HAP-1 (cell line): ENCODE measurements at regions not wholly inside any gene's neighbourhood (a gene's known extent, or its start where the extent isn't known, plus 50 kb on each side); places are given as distances from the start of the nearest gene placed in this dataset.

Experiments used
- DNase-seq, 2 experiments: peaks; one replicate each; pipeline ENCODE4 v3.0.0-alpha.2; 2016 to 2020; ENCODE audit warnings: low spot score in 2 of 2
- H3K27me3 ChIP-seq: fragments of 250-450 bp; sonication (Bioruptor Pico); 2 replicates; pipeline ENCODE4 v1.5.1; 2020; ENCODE audit warnings: low read depth, mild to moderate bottlenecking, moderate library complexity
- H3K36me3 ChIP-seq: fragments of 250-450 bp; sonication (Bioruptor Pico); replicated peaks from 2 replicates; pipeline ENCODE4 v1.5.1; 2020; ENCODE audit warnings: mild to moderate bottlenecking
- H3K4me1 ChIP-seq: fragments of 250-450 bp; sonication (Bioruptor Pico); 2 replicates; pipeline ENCODE4 v1.5.1; 2020; ENCODE audit warnings: mild to moderate bottlenecking
- H3K4me3 ChIP-seq: fragments of 250-450 bp; sonication (Bioruptor Pico); 2 replicates; pipeline ENCODE4 v1.5.1; 2020; ENCODE audit warnings: mild to moderate bottlenecking, moderate library complexity
- H3K9me3 ChIP-seq: fragments of 250-450 bp; sonication (Bioruptor Pico); 2 replicates; pipeline ENCODE4 v1.5.1; 2020; ENCODE audit warnings: mild to moderate bottlenecking, moderate library complexity
- in situ Hi-C: fragments of 300-500 bp; cut with MboI; formaldehyde crosslinking; loops from 3 replicates; pipeline ENCODE4 v1.14.3; 2020; ENCODE audit warnings: low sequenced_read_pairs, inconsistent platforms, mixed read lengths

GRCh38 chr9:81146241-81146640 lies 543.1 kb downstream of the TLE1 start:
- Histone ChIP-seq H3K9me3 (no peaks in the 10 kb centered on the region), H3K4me1 (no peaks in the 10 kb centered on the region), H3K4me3 (no peak overlapping the region), H3K27me3 (no peaks in the 10 kb centered on the region), H3K36me3 (no peaks in the 10 kb centered on the region)
- DNase-seq = no peak
- in situ Hi-C loops = no loop called here

GRCh38 chr9:81145331-81145963 lies 543.9 kb downstream of the TLE1 start:
- H3K4me1 ChIP-seq = no peaks in the 10 kb centered on the region
- no peaks in the 10 kb centered on the region for H3K36me3 ChIP-seq
- H3K9me3 ChIP-seq = no peaks in the 10 kb centered on the region
- H3K27me3 ChIP-seq = no peaks in the 10 kb centered on the region
- no peak overlapping the region for H3K4me3 ChIP-seq
- in situ Hi-C loops = no loop called here
- no peak for DNase-seq

GRCh38 chr9:81141961-81142360 lies 547.4 kb downstream of the TLE1 start:
- no peaks in the 10 kb centered on the region for H3K4me1 ChIP-seq
- H3K4me3 ChIP-seq = no peak overlapping the region
- H3K9me3 ChIP-seq = no peaks in the 10 kb centered on the region
- in situ Hi-C loops = no loop called here
- DNase-seq = no peak
- H3K27me3 ChIP-seq = no peaks in the 10 kb centered on the region
- no peaks in the 10 kb centered on the region for H3K36me3 ChIP-seq

- Histone ChIP-seq H3K4me1 (no peaks in the 10 kb centered on the region), H3K4me3 (no peak overlapping the region), H3K27me3 (no peaks in the 10 kb centered on the region), H3K9me3 (no peaks in the 10 kb centered on the region), H3K36me3 (no peaks in the 10 kb centered on the region)
- in situ Hi-C loops = no loop called here
- DNase-seq = no peak
Measured at GRCh38 chr9:81137976-81138568, 551.3 kb downstream of the TLE1 start.

- in situ Hi-C loops = no loop called here
- no peak for DNase-seq
Measured at GRCh38 chr9:81132796-81133195, 556.6 kb downstream of the TLE1 start.

GRCh38 chr9:81132318-81132717 lies 557.0 kb downstream of the TLE1 start:
- Histone ChIP-seq H3K4me3 (no peak overlapping the region), H3K27me3 (no peaks in the 10 kb centered on the region), H3K9me3 (no peaks in the 10 kb centered on the region), H3K4me1 (no peaks in the 10 kb centered on the region), H3K36me3 (no peaks in the 10 kb centered on the region)
- DNase-seq = no peak
- in situ Hi-C loops = no loop called here

More at GRCh38 chr9:81132796-81133195, 556.6 kb downstream of the TLE1 start:
- Histone ChIP-seq H3K27me3 (no peaks in the 10 kb centered on the region), H3K9me3 (no peaks in the 10 kb centered on the region), H3K4me3 (no peak overlapping the region), H3K36me3 (no peaks in the 10 kb centered on the region), H3K4me1 (no peaks in the 10 kb centered on the region)

GRCh38 chr9:81128701-81129100 lies 560.6 kb downstream of the TLE1 start:
- Histone ChIP-seq H3K4me3 (no peak overlapping the region), H3K36me3 (no peaks in the 10 kb centered on the region), H3K9me3 (no peaks in the 10 kb centered on the region), H3K4me1 (no peaks in the 10 kb centered on the region), H3K27me3 (no peaks in the 10 kb centered on the region)
- in situ Hi-C loops = no loop called here
- no peak for DNase-seq

GRCh38 chr9:81125446-81126092 lies 563.8 kb downstream of the TLE1 start:
- no peaks in the 10 kb centered on the region for H3K9me3 ChIP-seq
- DNase-seq = no peak
- H3K36me3 ChIP-seq = no peaks in the 10 kb centered on the region
- H3K27me3 ChIP-seq = no peaks in the 10 kb centered on the region
- in situ Hi-C loops = no loop called here
- no peaks in the 10 kb centered on the region for H3K4me1 ChIP-seq
- no peak overlapping the region for H3K4me3 ChIP-seq

- DNase-seq = no peak
- no peaks in the 10 kb centered on the region for H3K4me1 ChIP-seq
- in situ Hi-C loops = no loop called here
- H3K36me3 ChIP-seq = no peaks in the 10 kb centered on the region
- H3K4me3 ChIP-seq = no peak overlapping the region
- no peaks in the 10 kb centered on the region for H3K9me3 ChIP-seq
- H3K27me3 ChIP-seq = no peaks in the 10 kb centered on the region
Measured at GRCh38 chr9:81123526-81123925, 565.8 kb downstream of the TLE1 start.

GRCh38 chr9:81122749-81123148 lies 566.6 kb downstream of the TLE1 start:
- no peaks in the 10 kb centered on the region for H3K36me3 ChIP-seq
- in situ Hi-C loops = no loop called here
- H3K4me1 ChIP-seq = no peaks in the 10 kb centered on the region
- H3K27me3 ChIP-seq = no peaks in the 10 kb centered on the region
- no peak for DNase-seq
- no peak overlapping the region for H3K4me3 ChIP-seq
- 0 out of 2 replicates have a peak, but pooled peaks cover 2% of the 10 kb centered on the region for H3K9me3 ChIP-seq

GRCh38 chr9:81119591-81119990 lies 569.8 kb downstream of the TLE1 start:
- H3K4me3 ChIP-seq = no peak overlapping the region
- no peaks in the 10 kb centered on the region for H3K4me1 ChIP-seq
- DNase-seq = no peak
- no peaks in the 10 kb centered on the region for H3K27me3 ChIP-seq
- no peaks in the 10 kb centered on the region for H3K36me3 ChIP-seq
- 0 out of 2 replicates have a peak, but pooled peaks cover 2% of the 10 kb centered on the region for H3K9me3 ChIP-seq
- in situ Hi-C loops = no loop called here

- no peak for DNase-seq
- H3K4me1 ChIP-seq = no peaks in the 10 kb centered on the region
- in situ Hi-C loops = no loop called here
- no peak overlapping the region for H3K4me3 ChIP-seq
- H3K9me3 ChIP-seq = 0 out of 2 replicates have a peak, but pooled peaks cover 2% of the 10 kb centered on the region
- no peaks in the 10 kb centered on the region for H3K36me3 ChIP-seq
- H3K27me3 ChIP-seq = no peaks in the 10 kb centered on the region
Measured at GRCh38 chr9:81118416-81118815, 570.9 kb downstream of the TLE1 start.

GRCh38 chr9:81116340-81117137 lies 572.8 kb downstream of the TLE1 start:
- Histone ChIP-seq H3K36me3 (no peaks in the 10 kb centered on the region), H3K4me3 (no peak overlapping the region), H3K4me1 (no peaks in the 10 kb centered on the region), H3K9me3 (0 out of 2 replicates have a peak, but pooled peaks cover 2% of the 10 kb centered on the region), H3K27me3 (no peaks in the 10 kb centered on the region)
- DNase-seq = no peak
- in situ Hi-C loops = no loop called here
